B cell (primary cell): ENCODE measurements at regions not wholly inside any gene's neighbourhood (a gene's known extent, or its start where the extent isn't known, plus 50 kb on each side); places are given as distances from the start of the nearest gene placed in this dataset.

Experiments
- ATAC-seq: fragments of 200-7000 bp; cut with Tn5 transposase; one replicate; pipeline ENCODE4 v1.10.0; 2021; ENCODE audit warnings: low read depth, mild to moderate bottlenecking, moderate number of reproducible peaks, moderate library complexity
- CTCF ChIA-PET: fragments of 350-600 bp; sonication (Branson Sonifier 250); formaldehyde crosslinking; loops from one replicate; lab custom pipeline; 2021; ENCODE audit warnings: antibody characterized with exemption, inconsistent platforms; lab: Charles Lee
- POLR2A ChIA-PET: fragments of 350-600 bp; sonication (Branson Sonifier 250); formaldehyde crosslinking; loops from one replicate; lab custom pipeline; 2021; ENCODE audit warnings: antibody characterized with exemption; lab: Charles Lee
- DNase-seq: peaks from one replicate; pipeline ENCODE4 v3.0.0; 2013
- H2AFZ ChIP-seq: 2 replicates; pipeline ENCODE4 v1.6.1; 2012; ENCODE audit warnings: mild to moderate bottlenecking, low read depth, low read length; ENCODE audit not compliant: insufficient read depth, poor library complexity, severe bottlenecking
- H3K27ac ChIP-seq, 2 donors: 1 replicate in 1 of 2; 2 replicates in 1 of 2; pipeline ENCODE4 v1.5.1; 2012 to 2013; ENCODE audit warnings: low read length in 2 of 2, mild to moderate bottlenecking in 2 of 2, moderate library complexity in 1 of 2
- H3K27me3 ChIP-seq, 4 experiments: fragments of 200-600 bp in 1 of 4; sonication (generic) in 1 of 4; replicated peaks in 1 of 4; 1 replicate in 2 of 4; 2 replicates in 2 of 4; pipeline versions ENCODE4 v1.6.1 to v1.7.0; 2013 to 2016; ENCODE audit warnings: low read length in 3 of 4, mild to moderate bottlenecking in 2 of 4, mixed read lengths in 1 of 4, moderate library complexity in 1 of 4; ENCODE audit not compliant: insufficient read depth in 4 of 4, control insufficient read depth in 3 of 4; ENCODE audit errors: control extremely low read depth in 1 of 4
- H3K36me3 ChIP-seq, 2 experiments: replicated peaks in 1 of 2; 1 replicate in 1 of 2; 2 replicates in 1 of 2; pipeline versions ENCODE4 v1.6.1 to v1.7.1; 2013; ENCODE audit warnings: low read length in 1 of 2; ENCODE audit not compliant: insufficient read depth in 2 of 2, control insufficient read depth in 1 of 2; ENCODE audit errors: control extremely low read depth in 1 of 2, extremely low read depth in 1 of 2
- H3K4me1 ChIP-seq, 2 donors: fragments of 200-600 bp in 1 of 2; sonication (generic) in 1 of 2; 1 replicate in 1 of 2; 2 replicates in 1 of 2; pipeline versions ENCODE4 v1.5.1 to v1.6.1; 2013 to 2017; ENCODE audit warnings: low read length in 2 of 2; ENCODE audit not compliant: control insufficient read depth in 2 of 2, insufficient read depth in 2 of 2
- H3K4me2 ChIP-seq: replicated peaks from 2 replicates; pipeline ENCODE3; 2012; ENCODE audit warnings: mild to moderate bottlenecking, low read depth, low read length; ENCODE audit not compliant: poor library complexity, severe bottlenecking
- H3K4me3 ChIP-seq, 5 experiments: fragments of 200-600 bp in 1 of 5; sonication (generic) in 1 of 5; 1 replicate in 3 of 5; 2 replicates in 2 of 5; pipeline versions ENCODE4 v1.5.1 to v1.7.0; 2011 to 2016; ENCODE audit warnings: low read length in 4 of 5, mild to moderate bottlenecking in 4 of 5, low read depth in 2 of 5, control low read depth in 1 of 5, moderate library complexity in 1 of 5; ENCODE audit not compliant: insufficient read depth in 1 of 5; ENCODE audit errors: control extremely low read depth in 1 of 5, extremely low read depth in 1 of 5
- H3K79me2 ChIP-seq: fragments of 200-600 bp; sonication (generic); one replicate; pipeline ENCODE4 v1.6.0; 2016; ENCODE audit warnings: low read length; ENCODE audit not compliant: control insufficient read depth, insufficient read depth
- H3K9ac ChIP-seq: fragments of 200-600 bp; sonication (generic); 2 replicates; pipeline ENCODE4 v1.6.1; 2017; ENCODE audit warnings: mild to moderate bottlenecking, low read length, moderate library complexity
- H3K9me3 ChIP-seq, 3 donors: one replicate each; pipeline versions ENCODE4 v1.6.1 to v1.7.1; 2013; ENCODE audit warnings: low read length in 2 of 3; ENCODE audit not compliant: control insufficient read depth in 2 of 3, insufficient read depth in 1 of 3; ENCODE audit errors: control extremely low read depth in 1 of 3
- H4K20me1 ChIP-seq: 2 replicates; pipeline ENCODE4 v1.6.0; 2012; ENCODE audit warnings: mild to moderate bottlenecking, low read length; ENCODE audit not compliant: insufficient read depth, control insufficient read depth, poor library complexity, severe bottlenecking
- H3K27ac Mint-ChIP-seq: one replicate; pipeline ENCODE4 v1.8.0; 2021; ENCODE audit warnings: mixed read lengths
- H3K27me3 Mint-ChIP-seq: one replicate; pipeline ENCODE4 v1.8.0; 2021; ENCODE audit warnings: mixed read lengths
- H3K4me1 Mint-ChIP-seq: one replicate; pipeline ENCODE4 v1.8.0; 2021; ENCODE audit warnings: mixed read lengths
- H3K4me3 Mint-ChIP-seq: one replicate; pipeline ENCODE4 v1.8.0; 2021; ENCODE audit warnings: mixed read lengths
- H3K9me3 Mint-ChIP-seq: one replicate; pipeline ENCODE4 v1.8.0; 2022; ENCODE audit warnings: mixed read lengths; ENCODE audit not compliant: insufficient read depth
- CTCF ChIP-seq: fragments of 200-600 bp; IDR thresholded peaks from one replicate; pipeline ENCODE4 v1.8.0; 2022; ENCODE audit warnings: antibody characterized with exemption, mild to moderate bottlenecking
- EZH2 ChIP-seq: IDR thresholded peaks from 2 replicates; pipeline ENCODE4 v1.6.1; 2012; ENCODE audit warnings: borderline replicate concordance, low read depth, mild to moderate bottlenecking, moderate library complexity, low read length; ENCODE audit not compliant: insufficient read depth, poor library complexity, severe bottlenecking
- WGBS: methylation state at CpG from one replicate; pipeline ENCODE4 v1.1.5; 2013; ENCODE audit warnings: missing lambda C conversion rate; ENCODE audit not compliant: insufficient coverage; 5-methylcytosine and 5-hydroxymethylcytosine counted together
- intact Hi-C: fragments of 100-400 bp; cut with micrococcal nuclease; formaldehyde crosslinking; loops from one replicate; pipeline ENCODE4 v1.10.0; 2022

GRCh38 chr10:117694190-117694589 is 151.6 kb downstream of the EMX2 start:
- Histone ChIP-seq H3K4me1 (no peaks in the 10 kb centered on the region), H3K27ac (no peak overlapping the region), H3K9ac (no peak overlapping the region), H3K9me3 (no peaks in the 10 kb centered on the region), H3K27me3 (no peaks in the 10 kb centered on the region), H3K36me3 (no peaks in the 10 kb centered on the region), H2AFZ (no peak overlapping the region), H3K4me3 (no peak overlapping the region), H4K20me1 (no peaks in the 10 kb centered on the region), H3K79me2 (no peaks in the 10 kb centered on the region), H3K4me2 (no peak overlapping the region)
- Mint-ChIP-seq H3K27me3 (no peaks in the 10 kb centered on the region), H3K4me3 (no peak overlapping the region), H3K9me3 (no peaks in the 10 kb centered on the region), H3K4me1 (no peaks in the 10 kb centered on the region), H3K27ac (no peak overlapping the region)
- no peak for DNase-seq
- POLR2A ChIA-PET = no interaction called here
- intact Hi-C loops = no loop called here
- CTCF ChIA-PET = no interaction called here
- TF ChIP-seq EZH2 (no peak), CTCF (no peak)
- WGBS = 86% methylated on average over 3 of the region's 6 CpGs
- ATAC-seq = no peak

GRCh38 chr10:117697402-117697801 is 154.9 kb downstream of the EMX2 start:
- no peak overlapping the region for H3K4me3 ChIP-seq
- no peaks in the 10 kb centered on the region for H3K4me1 ChIP-seq
- H3K4me1 Mint-ChIP-seq = no peaks in the 10 kb centered on the region
- H3K27ac ChIP-seq = no peak overlapping the region
- no CpG with 5 or more reads among the region's 2 CpGs for WGBS
- no peak for ATAC-seq
- POLR2A ChIA-PET = no interaction called here
- H3K27ac Mint-ChIP-seq = no peak overlapping the region
- H3K27me3 ChIP-seq = no peaks in the 10 kb centered on the region
- TF ChIP-seq EZH2 (no peak), CTCF (no peak)
- H3K27me3 Mint-ChIP-seq = no peaks in the 10 kb centered on the region
- H3K36me3 ChIP-seq = no peaks in the 10 kb centered on the region
- H2AFZ ChIP-seq = no peak overlapping the region
- H3K4me3 Mint-ChIP-seq = no peak overlapping the region
- H4K20me1 ChIP-seq = no peaks in the 10 kb centered on the region
- no peaks in the 10 kb centered on the region for H3K9me3 ChIP-seq
- CTCF ChIA-PET = no interaction called here
- no peak overlapping the region for H3K9ac ChIP-seq
- no peaks in the 10 kb centered on the region for H3K79me2 ChIP-seq
- intact Hi-C loops = no loop called here
- no peaks in the 10 kb centered on the region for H3K9me3 Mint-ChIP-seq
- DNase-seq = no peak
- H3K4me2 ChIP-seq = no peak overlapping the region
